ENCODE measurements at regions not wholly inside any gene's neighbourhood (a gene's known extent, or its start where the extent isn't known, plus 50 kb on each side); places are given as distances from the start of the nearest gene placed in this dataset.

GRCh38 chr3:67790043-67790442, 135.6 kb upstream of the SUCLG2 start:
- DNase-seq (ENCODE audit: low spot score) = peak; percentile 53

- no peak for DNase-seq (ENCODE audit: low spot score)
Observed at GRCh38 chr3:67788396-67788795, 134.0 kb upstream of the SUCLG2 start.

- DNase-seq (ENCODE audit: low spot score) = no peak
Observed at GRCh38 chr3:67783281-67784250, 129.2 kb upstream of the SUCLG2 start.

DNA sequence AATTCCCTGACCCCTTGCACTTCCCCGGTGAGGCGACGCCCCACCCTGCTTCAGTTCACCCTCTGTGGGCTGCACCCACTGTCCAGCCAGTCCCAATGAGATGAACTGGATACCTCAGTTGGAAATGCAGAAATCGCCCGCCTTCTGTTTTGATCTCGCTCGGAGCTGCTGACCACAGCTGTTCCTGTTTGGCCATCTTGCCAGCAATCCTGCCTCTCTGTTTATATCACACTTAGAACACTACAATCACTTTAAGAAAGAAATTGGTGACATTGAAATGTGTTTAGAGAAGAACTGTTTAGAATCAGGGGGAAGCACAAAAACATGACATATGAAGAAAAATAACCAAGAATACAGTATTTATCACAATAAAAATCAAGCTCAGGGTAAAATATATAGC, 127.5 kb upstream of the SUCLG2 start:
- no peak for DNase-seq (ENCODE audit: low spot score)

- DNase-seq (ENCODE audit: low spot score) = no peak
Observed at GRCh38 chr3:67781218-67781617, 126.8 kb upstream of the SUCLG2 start.

GRCh38 chr3:67774676-67775075, 120.3 kb upstream of the SUCLG2 start:
- DNase-seq (ENCODE audit: low spot score) = no peak

GRCh38 chr3:67765575-67765974, 111.2 kb upstream of the SUCLG2 start:
- no peak for DNase-seq (ENCODE audit: low spot score)

DNA sequence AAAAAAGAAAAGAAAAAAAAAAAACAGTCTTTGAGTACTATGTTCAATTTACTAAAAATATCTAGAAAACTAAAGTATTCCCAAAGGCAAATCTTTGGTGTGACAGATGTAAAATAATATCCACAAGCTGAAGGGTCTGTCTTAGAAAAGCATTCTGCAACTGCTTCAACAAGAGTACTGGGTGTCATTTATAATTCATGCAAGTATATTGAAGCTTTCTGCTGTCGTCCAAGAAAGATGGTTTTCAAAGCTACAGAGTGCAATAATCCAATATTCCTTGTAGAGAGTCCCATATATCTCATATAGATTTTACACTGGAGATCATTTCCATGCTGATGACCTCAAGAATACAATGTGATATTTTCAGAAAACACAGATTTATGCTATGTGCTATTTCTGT, 90.9 kb upstream of the SUCLG2 start:
- DNase-seq (ENCODE audit: low spot score) = no peak

DNA sequence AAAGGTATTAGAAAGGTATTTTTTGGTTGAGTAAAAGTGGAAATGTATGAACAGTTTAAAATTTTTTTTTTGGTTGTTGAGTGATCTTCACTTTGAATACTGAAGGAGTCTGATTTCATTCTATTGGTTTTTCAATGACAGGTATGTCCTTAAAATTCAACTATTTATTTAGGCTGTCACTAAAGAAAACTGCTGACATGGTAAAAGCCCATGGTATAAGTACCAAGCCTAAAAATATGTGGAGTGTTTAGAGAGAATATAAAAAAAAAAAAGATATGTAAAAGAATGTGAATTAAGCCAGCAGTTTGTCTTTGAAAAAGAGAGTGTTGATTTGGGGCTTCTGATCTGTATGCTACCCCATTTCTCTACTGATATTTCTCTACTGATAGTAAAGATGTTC, 90.3 kb upstream of the SUCLG2 start:
- DNase-seq (ENCODE audit: low spot score) = no peak

- DNase-seq (ENCODE audit: low spot score) = no peak
Observed at GRCh38 chr3:67739851-67740250, 85.4 kb upstream of the SUCLG2 start.

GRCh38 chr3:67737906-67738865, 83.8 kb upstream of the SUCLG2 start:
- no peak for DNase-seq (ENCODE audit: low spot score)

DNA sequence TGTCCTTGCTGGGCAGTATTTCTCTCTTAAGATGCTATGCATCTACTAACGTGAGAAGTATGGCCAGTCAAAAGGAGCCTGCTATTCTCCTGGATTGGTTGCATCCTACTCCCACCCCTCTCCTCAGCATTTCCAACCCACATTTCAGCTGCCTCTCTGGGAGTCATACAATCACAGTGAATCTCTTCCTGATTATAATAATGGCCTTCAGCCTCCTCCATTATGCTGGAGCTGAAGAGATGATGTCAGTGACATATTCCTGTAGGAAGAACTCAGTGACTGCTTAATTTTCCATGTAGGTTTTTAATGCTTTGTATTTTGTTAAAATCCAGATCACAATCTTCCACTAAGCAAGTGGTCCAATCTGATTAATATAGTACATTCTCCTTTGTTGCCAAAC, 82.7 kb upstream of the SUCLG2 start:
- DNase-seq (ENCODE audit: low spot score) = no peak

GRCh38 chr3:67733269-67733950, 79.0 kb upstream of the SUCLG2 start:
- no peak for DNase-seq (ENCODE audit: low spot score)

DNA sequence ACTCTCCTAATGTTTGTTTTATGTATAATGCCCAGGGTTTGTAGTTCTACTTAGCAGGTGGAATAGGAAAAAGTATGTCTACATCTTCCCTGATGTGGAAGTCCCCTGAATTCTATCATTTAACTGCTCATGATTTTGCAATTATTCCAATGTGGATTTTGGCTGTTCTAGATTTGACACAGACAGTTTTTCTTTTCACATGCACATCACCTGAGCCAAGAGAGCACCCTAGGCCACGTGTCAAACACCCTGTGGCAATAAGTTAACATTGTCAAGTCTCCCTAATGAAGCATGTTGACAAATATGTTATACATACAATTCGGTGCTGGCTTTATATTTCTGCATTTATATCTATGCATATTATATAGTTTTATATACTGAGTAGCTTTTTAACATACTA, 70.0 kb upstream of the SUCLG2 start:
- DNase-seq (ENCODE audit: low spot score) = no peak

DNA sequence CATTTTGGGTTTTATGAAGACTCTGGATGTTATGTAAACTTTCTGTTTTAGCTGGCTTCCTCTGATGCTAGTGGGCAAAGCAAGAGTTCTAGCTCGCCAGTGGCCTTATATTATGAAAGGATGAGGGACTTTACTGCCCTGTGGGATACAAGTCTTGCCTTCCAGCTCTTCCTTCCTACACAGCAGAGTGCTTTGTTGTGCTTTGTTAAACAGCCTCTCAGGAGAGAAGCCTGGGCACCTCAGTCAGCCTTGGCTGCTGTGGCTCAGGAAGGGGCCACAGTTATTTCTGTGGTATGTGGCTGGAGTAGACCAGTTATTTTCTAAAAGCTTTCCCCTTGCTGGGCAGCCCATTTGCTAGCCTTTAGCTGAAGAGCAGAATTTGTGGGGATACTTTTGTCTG, 69.5 kb upstream of the SUCLG2 start:
- DNase-seq (ENCODE audit: low spot score) = no peak

DNA sequence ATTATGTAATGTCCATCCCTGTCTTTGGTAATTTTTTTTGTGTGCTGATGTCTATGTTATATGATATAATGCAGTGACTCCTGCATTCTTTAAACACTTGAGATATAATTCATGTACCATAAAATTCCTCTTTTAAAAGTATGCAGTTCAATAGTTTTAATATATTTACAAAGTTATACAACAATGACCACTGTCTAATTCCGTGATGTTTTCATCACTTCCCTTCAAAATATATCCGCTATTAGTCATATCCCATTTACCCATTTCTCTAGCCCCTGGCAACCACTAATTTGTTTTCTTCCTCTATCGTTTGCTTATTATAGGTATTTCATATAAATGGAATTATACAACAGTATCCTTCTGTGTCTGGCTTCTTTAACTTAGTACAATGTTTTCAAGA, 64.9 kb upstream of the SUCLG2 start:
- no peak for DNase-seq (ENCODE audit: low spot score)

DNA sequence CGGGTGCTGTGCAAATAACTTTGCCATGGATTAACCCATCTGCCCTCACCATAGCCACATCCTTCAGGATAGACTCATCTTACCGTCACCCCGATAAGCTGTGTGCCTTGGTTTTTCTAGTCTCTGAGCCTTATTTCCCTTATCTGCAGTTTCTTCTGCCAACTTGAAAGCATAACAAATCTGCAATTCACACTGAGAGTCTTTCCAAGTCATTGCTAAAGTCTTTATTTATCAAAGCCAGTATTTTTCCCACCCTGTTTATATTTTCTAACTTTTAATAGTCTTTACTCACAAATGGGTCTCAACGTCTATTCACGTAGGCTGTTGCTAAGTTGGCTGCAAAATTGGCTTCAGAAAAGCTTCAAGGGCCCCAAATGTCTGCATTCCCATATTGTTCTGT, 61.6 kb upstream of the SUCLG2 start:
- no peak for DNase-seq (ENCODE audit: low spot score)

GRCh38 chr3:67713764-67714469, 59.5 kb upstream of the SUCLG2 start:
- DNase-seq (ENCODE audit: low spot score) = no peak

- DNase-seq (ENCODE audit: low spot score) = no peak
Observed at GRCh38 chr3:67712259-67712658, 57.8 kb upstream of the SUCLG2 start.

- DNase-seq (ENCODE audit: low spot score) = no peak
Observed at GRCh38 chr3:67710396-67710795, 56.0 kb upstream of the SUCLG2 start.

DNA sequence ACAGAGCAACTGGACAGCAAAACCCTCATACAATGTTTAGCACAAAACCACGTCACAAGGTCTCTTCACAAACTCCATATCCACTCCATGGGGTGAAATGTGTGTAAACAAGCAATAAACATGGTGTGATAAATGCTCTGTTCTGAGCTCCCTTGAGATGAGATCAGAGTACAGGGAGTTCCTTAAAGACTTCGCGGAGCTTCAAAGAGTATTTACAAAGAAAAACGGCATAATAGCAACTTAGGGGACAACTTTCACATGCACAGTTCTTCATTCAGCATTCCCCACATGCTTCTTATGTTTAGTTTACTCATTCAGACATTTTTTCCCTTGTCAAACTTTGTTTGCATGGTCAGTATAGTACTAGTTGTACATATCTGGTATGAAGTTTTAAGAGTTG, 52.5 kb upstream of the SUCLG2 start:
- no peak for DNase-seq (ENCODE audit: low spot score)

DNA sequence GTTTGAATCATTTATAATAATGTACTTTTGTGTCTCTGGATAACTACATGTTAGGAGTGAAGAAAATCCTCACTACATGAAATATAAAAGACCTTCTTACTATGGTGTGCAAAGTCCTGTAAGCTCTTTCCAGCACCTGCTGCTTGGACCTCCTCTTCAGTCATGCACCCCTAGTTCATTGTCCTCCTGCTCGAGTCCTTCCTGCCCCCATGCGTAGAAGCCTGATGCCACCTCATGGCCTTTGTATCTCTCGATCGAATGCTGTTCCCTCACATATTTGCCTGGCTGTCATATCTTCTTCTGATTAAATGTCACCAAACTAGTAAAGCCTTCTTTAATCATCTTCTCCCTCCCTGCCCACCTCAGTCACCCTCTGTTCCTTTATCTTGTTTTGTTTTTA, 49.9 kb upstream of the SUCLG2 start:
- DNase-seq (ENCODE audit: low spot score) = no peak
